Esophagus muscularis mucosa (tissue), 4 donors: ENCODE measurements at regions not wholly inside any gene's neighbourhood (a gene's known extent, or its start where the extent isn't known, plus 50 kb on each side); places are given as distances from the start of the nearest gene placed in this dataset.

Source experiments
- DNase-seq: peaks from one replicate; pipeline ENCODE4 v3.0.0-alpha.2; 2017; ENCODE audit errors: extremely low spot score
- H3K27ac ChIP-seq, 4 donors: fragments of 200-600 bp; sonication (generic); replicated peaks in 1 of 4; 1 replicate in 3 of 4; 2 replicates in 1 of 4; pipeline ENCODE4 v1.5.1; 2016 to 2019; ENCODE audit warnings: mild to moderate bottlenecking in 1 of 4
- H3K27me3 ChIP-seq, 4 donors: fragments of 200-600 bp; sonication (generic); one replicate each; pipeline versions ENCODE4 v1.5.1 to v1.6.0; 2016 to 2019
- H3K36me3 ChIP-seq, 4 donors: fragments of 200-600 bp; sonication (generic); one replicate each; pipeline ENCODE4 v1.5.1; 2016 to 2019
- H3K4me1 ChIP-seq, 4 donors: fragments of 200-600 bp; sonication (generic); one replicate each; pipeline ENCODE4 v1.5.1; 2016 to 2019
- H3K4me3 ChIP-seq, 4 donors: fragments of 200-600 bp; sonication (generic); 1 replicate in 2 of 4; 2 replicates in 2 of 4; pipeline ENCODE4 v1.5.1; 2016 to 2019; ENCODE audit warnings: mild to moderate bottlenecking in 4 of 4, moderate library complexity in 1 of 4
- H3K9me3 ChIP-seq, 4 donors: fragments of 200-600 bp; sonication (generic); 1 replicate in 3 of 4; 2 replicates in 1 of 4; pipeline ENCODE4 v1.5.1; 2016 to 2019
- EP300 ChIP-seq: sonication (generic); formaldehyde crosslinking; IDR thresholded peaks from one replicate; pipeline ENCODE4 v1.6.1; 2017; ENCODE audit warnings: antibody characterized with exemption
- POLR2A ChIP-seq: fragments of 450-650 bp; IDR thresholded peaks from one replicate; pipeline ENCODE4 v1.6.1; 2017; ENCODE audit warnings: antibody characterized with exemption, moderate library complexity, mild to moderate bottlenecking, low read depth
- POLR2AphosphoS5 ChIP-seq, 2 donors: sonication (generic); formaldehyde crosslinking; IDR thresholded peaks; one replicate each; pipeline ENCODE4 v1.6.1; 2017; ENCODE audit warnings: antibody characterized with exemption in 2 of 2
- WGBS: methylation state at CpG from one replicate; pipeline ENCODE4 v1.1.5; 2018; 5-methylcytosine and 5-hydroxymethylcytosine counted together
- intact Hi-C: fragments of 100-400 bp; cut with DNase I; formaldehyde crosslinking; loops from one replicate; pipeline ENCODE4 v1.15.1; 2023
- TF ChIP-seq, protein P1 (sequence below), 3 experiments: fragments of 200-600 bp in 2 of 3; fragments of 450-650 bp in 1 of 3; sonication (generic) in 2 of 3; IDR thresholded peaks; one replicate each; pipeline ENCODE4 v1.5.1; 2017 to 2019; ENCODE audit warnings: antibody characterized with exemption in 3 of 3, mild to moderate bottlenecking in 2 of 3, moderate library complexity in 1 of 3

- intact Hi-C loops, result no loop called here
- H3K4me3 ChIP-seq, result no peak overlapping the region
- DNase-seq, result no peak
- TF ChIP-seq, protein P1, sequence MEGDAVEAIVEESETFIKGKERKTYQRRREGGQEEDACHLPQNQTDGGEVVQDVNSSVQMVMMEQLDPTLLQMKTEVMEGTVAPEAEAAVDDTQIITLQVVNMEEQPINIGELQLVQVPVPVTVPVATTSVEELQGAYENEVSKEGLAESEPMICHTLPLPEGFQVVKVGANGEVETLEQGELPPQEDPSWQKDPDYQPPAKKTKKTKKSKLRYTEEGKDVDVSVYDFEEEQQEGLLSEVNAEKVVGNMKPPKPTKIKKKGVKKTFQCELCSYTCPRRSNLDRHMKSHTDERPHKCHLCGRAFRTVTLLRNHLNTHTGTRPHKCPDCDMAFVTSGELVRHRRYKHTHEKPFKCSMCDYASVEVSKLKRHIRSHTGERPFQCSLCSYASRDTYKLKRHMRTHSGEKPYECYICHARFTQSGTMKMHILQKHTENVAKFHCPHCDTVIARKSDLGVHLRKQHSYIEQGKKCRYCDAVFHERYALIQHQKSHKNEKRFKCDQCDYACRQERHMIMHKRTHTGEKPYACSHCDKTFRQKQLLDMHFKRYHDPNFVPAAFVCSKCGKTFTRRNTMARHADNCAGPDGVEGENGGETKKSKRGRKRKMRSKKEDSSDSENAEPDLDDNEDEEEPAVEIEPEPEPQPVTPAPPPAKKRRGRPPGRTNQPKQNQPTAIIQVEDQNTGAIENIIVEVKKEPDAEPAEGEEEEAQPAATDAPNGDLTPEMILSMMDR (IDR thresholded peaks at IDR 0.05), result no peak
- TF ChIP-seq POLR2A (no peak), EP300 (no peak), POLR2AphosphoS5 (IDR thresholded peaks at IDR 0.05) (no peak)
- no peaks in the 10 kb centered on the region for H3K27me3 ChIP-seq
- H3K4me1 ChIP-seq, result peaks cover 3 to 13% (median 10%) of the 10 kb centered on the region in 4 donors
- H3K9me3 ChIP-seq, result no peaks in the 10 kb centered on the region
- WGBS, result 67% methylated on average over 2 of the region's 2 CpGs
- H3K36me3 ChIP-seq, result no peaks in the 10 kb centered on the region
- no peak overlapping the region for H3K27ac ChIP-seq
These were observed 263.8 kb downstream of the PTEN start for GRCh38 chr10:88127269-88127668.

- Histone ChIP-seq H3K9me3 (no peaks in the 10 kb centered on the region), H3K4me3 (no peak overlapping the region), H3K36me3 (no peaks in the 10 kb centered on the region), H3K27ac (no peak overlapping the region), H3K27me3 (no peaks in the 10 kb centered on the region), H3K4me1 (peaks cover 3 to 15% (median 12%) of the 10 kb centered on the region in 4 donors)
- intact Hi-C loops, result no loop called here
- 100% methylated on average over 1 of the region's 1 CpG for WGBS
- TF ChIP-seq, protein P1 (IDR thresholded peaks at IDR 0.05), result no peak
- TF ChIP-seq EP300 (no peak), POLR2AphosphoS5 (IDR thresholded peaks at IDR 0.05) (no peak), POLR2A (no peak)
- DNase-seq, result no peak
These were observed 264.3 kb downstream of the PTEN start for GRCh38 chr10:88127766-88128165.

DNA sequence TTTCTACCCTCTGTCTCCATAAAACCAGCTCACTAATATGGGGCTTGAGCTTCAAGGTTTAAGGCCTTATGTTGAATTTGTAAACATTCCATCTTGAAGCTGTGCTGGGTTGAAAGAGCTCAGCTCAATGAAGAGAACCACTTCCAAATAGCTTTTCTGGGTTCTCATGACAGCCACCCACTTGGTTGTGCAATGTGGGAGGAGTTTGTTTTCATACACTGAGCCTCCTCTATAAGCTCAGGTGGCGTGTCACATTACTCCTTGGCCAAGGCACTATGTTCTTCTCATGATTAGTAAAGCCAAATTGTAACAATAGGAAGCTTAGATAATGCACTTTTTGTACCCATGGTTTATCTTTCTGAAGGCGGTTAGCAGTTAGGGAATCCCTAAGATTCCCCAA lies 265.6 kb downstream of the PTEN start:
- Histone ChIP-seq H3K27me3 (no peaks in the 10 kb centered on the region), H3K4me3 (no peak overlapping the region), H3K27ac (no peak overlapping the region), H3K9me3 (no peaks in the 10 kb centered on the region), H3K36me3 (no peaks in the 10 kb centered on the region), H3K4me1 (peaks cover 3 to 15% (median 12%) of the 10 kb centered on the region in 4 donors)
- TF ChIP-seq EP300 (no peak), POLR2A (no peak), POLR2AphosphoS5 (IDR thresholded peaks at IDR 0.05) (no peak)
- TF ChIP-seq, protein P1 (IDR thresholded peaks at IDR 0.05), result no peak
- no peak for DNase-seq
- intact Hi-C loops, result no loop called here
- 96% methylated on average over 2 of the region's 2 CpGs for WGBS

GRCh38 chr10:88130912-88131311 lies 267.5 kb downstream of the PTEN start:
- DNase-seq, result no peak
- no peak overlapping the region for H3K4me3 ChIP-seq
- TF ChIP-seq EP300, result no peak
- no peak for TF ChIP-seq POLR2AphosphoS5 (IDR thresholded peaks at IDR 0.05)
- TF ChIP-seq POLR2A, result no peak
- no peaks in the 10 kb centered on the region for H3K9me3 ChIP-seq
- intact Hi-C loops, result no loop called here
- H3K27ac ChIP-seq, result no peak overlapping the region
- no peaks in the 10 kb centered on the region for H3K27me3 ChIP-seq
- no peaks in the 10 kb centered on the region for H3K36me3 ChIP-seq
- WGBS, result 87% methylated on average over 1 of the region's 1 CpG
- peaks cover 3 to 15% (median 12%) of the 10 kb centered on the region in 4 donors for H3K4me1 ChIP-seq

DNA sequence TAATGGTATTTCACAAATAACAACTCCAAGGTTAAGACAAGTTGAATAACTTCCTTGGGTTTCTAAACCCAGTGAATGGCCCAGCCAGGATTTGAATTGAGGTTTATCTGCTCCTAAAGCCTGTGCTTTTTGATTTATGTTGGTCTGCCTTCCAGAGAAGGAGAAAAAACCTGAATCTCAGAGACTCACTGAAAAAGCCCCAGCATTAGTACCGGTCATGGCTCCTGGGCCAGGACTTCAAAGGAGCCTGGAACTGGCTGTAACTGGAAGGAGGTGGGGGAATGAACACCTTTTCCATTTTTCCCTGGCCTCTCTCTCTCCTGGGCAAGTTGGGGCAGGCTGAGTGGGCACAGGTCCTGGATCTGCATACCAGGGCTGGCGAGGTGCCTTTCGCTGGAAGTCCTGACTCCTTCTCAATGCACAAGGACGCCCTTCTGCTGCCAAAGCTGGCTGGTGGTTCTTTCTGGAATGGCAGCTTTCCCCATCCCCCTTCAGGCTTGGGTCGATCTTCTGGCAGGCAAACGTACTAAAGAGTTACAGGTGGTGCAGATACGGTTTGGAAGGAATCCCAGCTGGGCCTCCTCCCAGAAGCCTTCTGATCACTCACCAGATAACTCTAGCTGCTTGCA lies 268.2 kb downstream of the PTEN start:
- 57% methylated on average over 7 of the region's 7 CpGs for WGBS
- peak overlapping the region in 2 of 4 donors; percentile 22 to 26 for H3K27ac ChIP-seq
- no peak for DNase-seq

More for the DNA sequence above, 268.2 kb downstream of the PTEN start:
- Histone ChIP-seq H3K36me3 (no peaks in the 10 kb centered on the region), H3K4me3 (no peak overlapping the region), H3K27me3 (no peaks in the 10 kb centered on the region), H3K9me3 (no peaks in the 10 kb centered on the region), H3K4me1 (peaks cover 3 to 15% (median 12%) of the 10 kb centered on the region in 4 donors)
- intact Hi-C loops, result no loop called here
- TF ChIP-seq POLR2AphosphoS5 (IDR thresholded peaks at IDR 0.05), result no peak
- TF ChIP-seq, protein P1 (IDR thresholded peaks at IDR 0.05), result peak in 1 of 3 experiments; percentile 31
- no peak for TF ChIP-seq POLR2A
- TF ChIP-seq EP300, result no peak
